ENCODE measurements at regions not wholly inside any gene's neighbourhood (a gene's known extent, or its start where the extent isn't known, plus 50 kb on each side); places are given as distances from the start of the nearest gene placed in this dataset.

- H3K4me3 Mint-ChIP-seq = no peak overlapping the region
- H3K36me3 Mint-ChIP-seq (ENCODE audit: low read depth) = no peaks in the 10 kb centered on the region
- H3K27ac Mint-ChIP-seq = no peak overlapping the region
- H3K27me3 Mint-ChIP-seq = no peaks in the 10 kb centered on the region
- no peaks in the 10 kb centered on the region for H3K4me1 Mint-ChIP-seq (ENCODE audit: low read depth)
- H3K9me3 Mint-ChIP-seq = no peaks in the 10 kb centered on the region
These were observed 186.7 kb upstream of the HS3ST3A1 start for GRCh38 chr17:13788385-13788784.

GRCh38 chr17:13792314-13792713 lies 190.6 kb upstream of the HS3ST3A1 start:
- Mint-ChIP-seq H3K27ac (no peak overlapping the region), H3K4me1 (ENCODE audit: low read depth) (no peaks in the 10 kb centered on the region), H3K9me3 (no peaks in the 10 kb centered on the region), H3K27me3 (no peaks in the 10 kb centered on the region), H3K4me3 (no peak overlapping the region), H3K36me3 (ENCODE audit: low read depth) (no peaks in the 10 kb centered on the region)

- Mint-ChIP-seq H3K9me3 (no peaks in the 10 kb centered on the region), H3K36me3 (ENCODE audit: low read depth) (no peaks in the 10 kb centered on the region), H3K27ac (no peak overlapping the region), H3K4me1 (ENCODE audit: low read depth) (no peaks in the 10 kb centered on the region), H3K27me3 (no peaks in the 10 kb centered on the region), H3K4me3 (no peak overlapping the region)
These were observed 192.2 kb upstream of the HS3ST3A1 start for GRCh38 chr17:13793951-13794350.

GRCh38 chr17:13797863-13798262 lies 196.1 kb upstream of the HS3ST3A1 start:
- Mint-ChIP-seq H3K9me3 (no peaks in the 10 kb centered on the region), H3K4me3 (no peak overlapping the region), H3K27ac (no peak overlapping the region), H3K36me3 (ENCODE audit: low read depth) (no peaks in the 10 kb centered on the region), H3K4me1 (ENCODE audit: low read depth) (no peaks in the 10 kb centered on the region), H3K27me3 (no peaks in the 10 kb centered on the region)

- Mint-ChIP-seq H3K36me3 (ENCODE audit: low read depth) (no peaks in the 10 kb centered on the region), H3K9me3 (no peaks in the 10 kb centered on the region), H3K27me3 (no peaks in the 10 kb centered on the region), H3K4me1 (ENCODE audit: low read depth) (peaks cover 3% of the 10 kb centered on the region), H3K27ac (no peak overlapping the region), H3K4me3 (no peak overlapping the region)
These were observed 204.4 kb upstream of the HS3ST3A1 start for GRCh38 chr17:13806092-13806491.

GRCh38 chr17:13807103-13807502 lies 205.4 kb upstream of the HS3ST3A1 start:
- Mint-ChIP-seq H3K4me1 (ENCODE audit: low read depth) (peaks cover 7% of the 10 kb centered on the region), H3K27me3 (no peaks in the 10 kb centered on the region), H3K4me3 (no peak overlapping the region), H3K9me3 (no peaks in the 10 kb centered on the region), H3K36me3 (ENCODE audit: low read depth) (no peaks in the 10 kb centered on the region), H3K27ac (no peak overlapping the region)

GRCh38 chr17:13812350-13812749 lies 210.6 kb upstream of the HS3ST3A1 start:
- H3K36me3 Mint-ChIP-seq (ENCODE audit: low read depth) = no peaks in the 10 kb centered on the region
- no peak overlapping the region for H3K27ac Mint-ChIP-seq
- peaks cover 3% of the 10 kb centered on the region for H3K27me3 Mint-ChIP-seq
- H3K4me3 Mint-ChIP-seq = no peak overlapping the region
- H3K4me1 Mint-ChIP-seq (ENCODE audit: low read depth) = peaks cover 7% of the 10 kb centered on the region
- H3K9me3 Mint-ChIP-seq = no peaks in the 10 kb centered on the region

- Mint-ChIP-seq H3K4me1 (ENCODE audit: low read depth) (peaks cover 7% of the 10 kb centered on the region), H3K27ac (no peak overlapping the region), H3K9me3 (no peaks in the 10 kb centered on the region), H3K27me3 (peaks cover 3% of the 10 kb centered on the region), H3K4me3 (no peak overlapping the region), H3K36me3 (ENCODE audit: low read depth) (no peaks in the 10 kb centered on the region)
These were observed 211.9 kb upstream of the HS3ST3A1 start for GRCh38 chr17:13813347-13814240.

GRCh38 chr17:13822700-13823099 lies 221.0 kb upstream of the HS3ST3A1 start:
- H3K4me3 Mint-ChIP-seq = no peak overlapping the region
- no peaks in the 10 kb centered on the region for H3K36me3 Mint-ChIP-seq (ENCODE audit: low read depth)
- H3K27ac Mint-ChIP-seq = no peak overlapping the region
- peaks cover 4% of the 10 kb centered on the region for H3K4me1 Mint-ChIP-seq (ENCODE audit: low read depth)
- peaks cover 2% of the 10 kb centered on the region for H3K9me3 Mint-ChIP-seq
- no peaks in the 10 kb centered on the region for H3K27me3 Mint-ChIP-seq

- Mint-ChIP-seq H3K9me3 (peaks cover 3% of the 10 kb centered on the region), H3K4me3 (no peak overlapping the region), H3K4me1 (ENCODE audit: low read depth) (peaks cover 4% of the 10 kb centered on the region), H3K36me3 (ENCODE audit: low read depth) (no peaks in the 10 kb centered on the region), H3K27ac (no peak overlapping the region), H3K27me3 (no peaks in the 10 kb centered on the region)
These were observed 223.9 kb upstream of the HS3ST3A1 start for GRCh38 chr17:13825526-13826040.

- no peak overlapping the region for H3K4me3 Mint-ChIP-seq
- no peak overlapping the region for H3K27ac Mint-ChIP-seq
- no peaks in the 10 kb centered on the region for H3K36me3 Mint-ChIP-seq (ENCODE audit: low read depth)
- peaks cover 3% of the 10 kb centered on the region for H3K9me3 Mint-ChIP-seq
- H3K27me3 Mint-ChIP-seq = no peaks in the 10 kb centered on the region
- H3K4me1 Mint-ChIP-seq (ENCODE audit: low read depth) = peaks cover 4% of the 10 kb centered on the region
These were observed 225.4 kb upstream of the HS3ST3A1 start for GRCh38 chr17:13827118-13827517.

GRCh38 chr17:13833921-13834320 lies 232.2 kb upstream of the HS3ST3A1 start:
- Mint-ChIP-seq H3K9me3 (no peaks in the 10 kb centered on the region), H3K36me3 (ENCODE audit: low read depth) (no peaks in the 10 kb centered on the region), H3K27me3 (no peaks in the 10 kb centered on the region), H3K4me1 (ENCODE audit: low read depth) (no peaks in the 10 kb centered on the region), H3K4me3 (no peak overlapping the region), H3K27ac (no peak overlapping the region)

GRCh38 chr17:13835151-13835550 lies 233.4 kb upstream of the HS3ST3A1 start:
- H3K36me3 Mint-ChIP-seq (ENCODE audit: low read depth) = no peaks in the 10 kb centered on the region
- peaks cover 2% of the 10 kb centered on the region for H3K4me1 Mint-ChIP-seq (ENCODE audit: low read depth)
- H3K4me3 Mint-ChIP-seq = no peak overlapping the region
- no peaks in the 10 kb centered on the region for H3K27me3 Mint-ChIP-seq
- H3K27ac Mint-ChIP-seq = no peak overlapping the region
- no peaks in the 10 kb centered on the region for H3K9me3 Mint-ChIP-seq

GRCh38 chr17:13837417-13837816 lies 231.9 kb upstream of the COX10 start:
- no peak overlapping the region for H3K4me3 Mint-ChIP-seq
- H3K4me1 Mint-ChIP-seq (ENCODE audit: low read depth) = peaks cover 8% of the 10 kb centered on the region
- no peaks in the 10 kb centered on the region for H3K36me3 Mint-ChIP-seq (ENCODE audit: low read depth)
- no peaks in the 10 kb centered on the region for H3K9me3 Mint-ChIP-seq
- no peaks in the 10 kb centered on the region for H3K27me3 Mint-ChIP-seq
- H3K27ac Mint-ChIP-seq = no peak overlapping the region

- Mint-ChIP-seq H3K27me3 (no peaks in the 10 kb centered on the region), H3K4me1 (ENCODE audit: low read depth) (peaks cover 8% of the 10 kb centered on the region), H3K36me3 (ENCODE audit: low read depth) (no peaks in the 10 kb centered on the region), H3K9me3 (no peaks in the 10 kb centered on the region), H3K4me3 (no peak overlapping the region), H3K27ac (no peak overlapping the region)
These were observed 229.1 kb upstream of the COX10 start for GRCh38 chr17:13840254-13840653.

Measured in stimulated activated naive CD8-positive, alpha-beta T cell treated with anti-CD3 and anti-CD28 coated beads, Interleukin-15, Interleukin-2, amounts not matched to agents 100 ng/mL and 50 ng/mL, for 24 hours (primary cell).